HL-60 (cell line): ENCODE measurements at regions not wholly inside any gene's neighbourhood (a gene's known extent, or its start where the extent isn't known, plus 50 kb on each side); places are given as distances from the start of the nearest gene placed in this dataset.

ENCODE experiments used
- CTCF ChIP-seq: IDR thresholded peaks from one replicate; pipeline ENCODE4 v1.5.1; 2011; ENCODE audit warnings: low read length, control low read depth, inconsistent platforms; ENCODE audit not compliant: insufficient read depth
- GABPA ChIP-seq: IDR thresholded peaks from 2 replicates; pipeline ENCODE4 v1.6.1; 2012; ENCODE audit warnings: low read depth
- POLR2AphosphoS5 ChIP-seq: IDR thresholded peaks from 2 replicates; pipeline ENCODE4 v1.6.1; 2012; ENCODE audit warnings: low read depth

- no peak for TF ChIP-seq CTCF
- no peak for TF ChIP-seq POLR2AphosphoS5
- no peak for TF ChIP-seq GABPA
These were observed 130.5 kb upstream of the ITGA1 start for GRCh38 chr5:52657247-52657645.
